Endothelial cell of umbilical vein (primary cell): ENCODE measurements at regions not wholly inside any gene's neighbourhood (a gene's known extent, or its start where the extent isn't known, plus 50 kb on each side); places are given as distances from the start of the nearest gene placed in this dataset.
"Not testable (repeated sequence)": the region's sequence is repeated elsewhere in the genome, so short reads cannot be mapped to it uniquely, and the experiment has no call there.

ENCODE experiments used
- BruUV-seq: library from RNA; stranded (reverse); fragments of 400-500 nt; replicated peaks from 2 replicates; lab custom pipeline; 2021; lab: Mats Ljungman, UMichigan
- CTCF ChIA-PET: fragments of 300-600, 350-600 bp; sonication (Branson Sonifier 250); formaldehyde crosslinking; loops from one replicate; lab custom pipeline; 2021; ENCODE audit warnings: antibody characterized with exemption, inconsistent platforms; lab: Charles Lee
- POLR2A ChIA-PET: fragments of 300-600, 350-600 bp; sonication (Branson Sonifier 250); formaldehyde crosslinking; loops from one replicate; lab custom pipeline; 2021; ENCODE audit warnings: antibody characterized with exemption, inconsistent platforms; lab: Charles Lee
- DNase-seq: peaks from one replicate; pipeline ENCODE4 v3.0.0-alpha.2; 2011; ENCODE audit warnings: low read depth, low spot score
- FAIRE-seq: peaks from 2 replicates; lab custom pipeline; 2011; peaks lifted over from hg19 to GRCh38; lab: Jason Lieb, UNC
- H2AFZ ChIP-seq: 2 replicates; pipeline ENCODE4 v1.6.0; 2012; ENCODE audit warnings: low read depth, low read length, control low read depth, inconsistent platforms
- H3K27ac ChIP-seq: 2 replicates; pipeline ENCODE4 v1.5.1; 2011; ENCODE audit warnings: low read depth, mild to moderate bottlenecking, control low read depth, low read length, moderate library complexity; ENCODE audit not compliant: insufficient read depth
- H3K27me3 ChIP-seq, 2 experiments: 2 replicates each; pipeline versions ENCODE4 v1.6.0 to v1.6.1; 2011; ENCODE audit warnings: low read length in 2 of 2, mixed read lengths in 1 of 2; ENCODE audit not compliant: control insufficient read depth in 2 of 2, insufficient read depth in 2 of 2
- H3K36me3 ChIP-seq, 2 experiments: 2 replicates in 1 of 2; 3 replicates in 1 of 2; pipeline ENCODE4 v1.5.1; 2011; ENCODE audit warnings: low read length in 2 of 2, mild to moderate bottlenecking in 1 of 2, moderate library complexity in 1 of 2; ENCODE audit not compliant: control insufficient read depth in 2 of 2, insufficient read depth in 2 of 2; ENCODE audit errors: extremely low read depth in 1 of 2
- H3K4me1 ChIP-seq: 3 replicates; pipeline ENCODE4 v1.5.1; 2011; ENCODE audit warnings: mild to moderate bottlenecking, low read length; ENCODE audit not compliant: control insufficient read depth, insufficient read depth; ENCODE audit errors: extremely low read depth
- H3K4me2 ChIP-seq: 2 replicates; pipeline ENCODE4 v1.6.1; 2011; ENCODE audit warnings: low read length, control low read depth, mixed read lengths; ENCODE audit not compliant: insufficient read depth
- H3K4me3 ChIP-seq, 3 experiments: fragments of 200-600 bp in 1 of 3; sonication (generic), shearing (Covaris generic) in 1 of 3; replicated peaks in 1 of 3; 2 replicates each; pipeline ENCODE4 v1.5.1; 2011 to 2016; ENCODE audit warnings: control low read depth in 3 of 3, low read length in 3 of 3, mild to moderate bottlenecking in 2 of 3, inconsistent platforms in 1 of 3, low read depth in 1 of 3, moderate library complexity in 1 of 3; ENCODE audit not compliant: insufficient read depth in 1 of 3
- H3K79me2 ChIP-seq: 2 replicates; pipeline ENCODE4 v1.6.0; 2012; ENCODE audit warnings: low read length, inconsistent platforms; ENCODE audit not compliant: control insufficient read depth, insufficient read depth
- H3K9ac ChIP-seq: replicated peaks from 2 replicates; pipeline ENCODE3; 2011; ENCODE audit warnings: low read length, control low read depth; ENCODE audit not compliant: insufficient read depth; ENCODE audit errors: extremely low read depth
- H3K9me1 ChIP-seq: replicated peaks from 3 replicates; pipeline ENCODE4 v1.6.0; 2011; ENCODE audit warnings: mild to moderate bottlenecking, low read length; ENCODE audit not compliant: control insufficient read depth, insufficient read depth; ENCODE audit errors: extremely low read depth
- H3K9me3 ChIP-seq: replicated peaks from 2 replicates; pipeline ENCODE4 v1.5.1; 2012; ENCODE audit warnings: low read length, inconsistent platforms; ENCODE audit not compliant: control insufficient read depth, insufficient read depth
- H4K20me1 ChIP-seq: replicated peaks from 2 replicates; pipeline ENCODE3; 2011; ENCODE audit warnings: mild to moderate bottlenecking, low read length; ENCODE audit not compliant: control insufficient read depth, insufficient read depth; ENCODE audit errors: extremely low read depth
- CTCF ChIP-seq, 2 donors: IDR thresholded peaks; 1 replicate in 1 of 2; 2 replicates in 1 of 2; pipeline ENCODE4 v1.5.1; 2011; ENCODE audit warnings: low read length in 2 of 2, mild to moderate bottlenecking in 2 of 2, moderate library complexity in 2 of 2, control low read depth in 1 of 2, inconsistent platforms in 1 of 2, low read depth in 1 of 2; ENCODE audit not compliant: insufficient read depth in 1 of 2; ENCODE audit errors: extremely low read depth in 1 of 2
- EZH2 ChIP-seq: IDR thresholded peaks from 2 replicates; pipeline ENCODE4 v1.6.1; 2012; ENCODE audit warnings: borderline replicate concordance, low read depth, mild to moderate bottlenecking, moderate library complexity, low read length, inconsistent platforms; ENCODE audit not compliant: severe bottlenecking
- FOS ChIP-seq: IDR thresholded peaks from 2 replicates; pipeline ENCODE4 v1.6.1; 2011; ENCODE audit warnings: mild to moderate bottlenecking, low read length, moderate library complexity, borderline replicate concordance; ENCODE audit not compliant: insufficient read depth
- GATA2 ChIP-seq: IDR thresholded peaks from 2 replicates; pipeline ENCODE4 v1.7.0; 2011; ENCODE audit warnings: low read depth, mild to moderate bottlenecking, moderate library complexity, mixed read lengths, low read length; ENCODE audit not compliant: insufficient read length, insufficient read depth
- JUN ChIP-seq: IDR thresholded peaks from 2 replicates; pipeline ENCODE4 v1.6.1; 2011; ENCODE audit warnings: borderline replicate concordance, low read depth; ENCODE audit not compliant: insufficient read length, insufficient read depth
- MAX ChIP-seq: IDR thresholded peaks from 2 replicates; pipeline ENCODE4 v1.6.1; 2011; ENCODE audit not compliant: insufficient read depth, insufficient read length
- MYC ChIP-seq: IDR thresholded peaks from one replicate; pipeline ENCODE4 v1.6.1; 2011; ENCODE audit warnings: mild to moderate bottlenecking, low read depth, low read length
- POLR2A ChIP-seq: IDR thresholded peaks from 2 replicates; pipeline ENCODE4 v1.6.1; 2012; ENCODE audit warnings: low read depth, mild to moderate bottlenecking, control low read depth, low read length
- POLR2AphosphoS5 ChIP-seq: IDR thresholded peaks from 2 replicates; pipeline ENCODE4 v1.6.1; 2012; ENCODE audit warnings: low read depth, mild to moderate bottlenecking, control low read depth, low read length, moderate library complexity; ENCODE audit not compliant: insufficient read depth
- dilution Hi-C: fragments of 300-500 bp; cut with MboI; formaldehyde crosslinking; loops from one replicate; pipeline ENCODE4 v1.15.0; 2019; ENCODE audit warnings: low sequenced_read_pairs; ENCODE audit not compliant: extremely low pct_ligation_motif_present
- intact Hi-C: fragments of 100-400 bp; cut with micrococcal nuclease; formaldehyde crosslinking; loops from one replicate; pipeline ENCODE4 v1.10.0; 2022

DNA sequence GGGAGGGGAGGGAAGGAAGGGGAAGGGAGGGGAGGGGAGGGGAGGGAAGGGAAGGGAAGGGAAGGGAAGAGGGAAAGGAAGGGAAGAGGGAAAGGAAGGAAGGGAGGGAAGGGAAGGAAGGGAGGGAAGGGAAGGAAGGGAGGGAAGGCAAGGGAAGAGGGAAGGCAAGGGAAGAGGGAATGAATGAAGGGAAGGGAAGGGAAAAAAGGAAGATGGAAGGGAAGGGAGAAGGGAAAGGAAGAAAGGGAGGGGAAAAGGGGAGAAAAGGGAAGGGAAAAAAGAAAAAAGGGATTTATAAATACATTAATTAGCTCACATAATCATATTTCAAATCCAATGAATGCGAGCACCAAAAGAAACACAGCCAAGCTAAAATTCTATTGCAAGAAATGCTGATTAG is 202.9 kb upstream of the LRRTM4 start:
- Histone ChIP-seq H3K27ac (no peak overlapping the region), H3K36me3 (no peaks in the 10 kb centered on the region), H2AFZ (no peak overlapping the region), H3K9me3 (peaks cover 3% of the 10 kb centered on the region), H4K20me1 (no peaks in the 10 kb centered on the region), H3K27me3 (no peaks in the 10 kb centered on the region), H3K9me1 (no peaks in the 10 kb centered on the region), H3K79me2 (no peaks in the 10 kb centered on the region), H3K4me1 (no peaks in the 10 kb centered on the region), H3K9ac (no peak overlapping the region), H3K4me3 (no peak overlapping the region), H3K4me2 (no peak overlapping the region)
- ChIA-PET CTCF (no interaction called here), POLR2A (no interaction called here)
- DNase-seq (no peak), FAIRE-seq (no peak)
- BruUV-seq = no TSS peak
- no peak for TF ChIP-seq FOS
- TF ChIP-seq POLR2A = no peak
- no peak for TF ChIP-seq POLR2AphosphoS5
- TF ChIP-seq JUN = no peak
- no peak for TF ChIP-seq EZH2
- no peak for TF ChIP-seq MAX
- TF ChIP-seq CTCF (IDR thresholded peaks at IDR 0.05; ENCODE audit: extremely low read depth in 1 of 2, insufficient read depth in 1 of 2, low read depth in 1 of 2, low read length in 2 of 2) = no peak
- TF ChIP-seq GATA2 = no peak
- no peak for TF ChIP-seq MYC
- dilution Hi-C loops = no loop called here
- intact Hi-C loops = no loop called here

- H3K9me3 ChIP-seq, H3K36me3 ChIP-seq, CTCF ChIA-PET, H3K27me3 ChIP-seq, intact Hi-C loops, FAIRE-seq, H3K9me1 ChIP-seq, H3K9ac ChIP-seq, H4K20me1 ChIP-seq, dilution Hi-C loops, H3K79me2 ChIP-seq, POLR2A ChIA-PET, H3K4me2 ChIP-seq, H3K27ac ChIP-seq, H2AFZ ChIP-seq, DNase-seq, H3K4me3 ChIP-seq, BruUV-seq, H3K4me1 ChIP-seq: not testable (repeated sequence)
Measured at GRCh38 chr2:77734662-77735340, 212.6 kb upstream of the LRRTM4 start.
